ENCODE measurements at regions not wholly inside any gene's neighbourhood (a gene's known extent, or its start where the extent isn't known, plus 50 kb on each side); places are given as distances from the start of the nearest gene placed in this dataset.

- no peak overlapping the region for H3K4me3 Mint-ChIP-seq
- ATAC-seq (ENCODE audit: low read depth) (no peak), DNase-seq (no peak)
- no peaks in the 10 kb centered on the region for H3K27me3 Mint-ChIP-seq
- intact Hi-C loops (cut with micrococcal nuclease) = no loop called here
- no peaks in the 10 kb centered on the region for H3K36me3 Mint-ChIP-seq (ENCODE audit: low read depth)
- ChIA-PET CTCF (no interaction called here), POLR2A (no interaction called here)
- no peaks in the 10 kb centered on the region for H3K4me1 Mint-ChIP-seq
- no peak for TF ChIP-seq CTCF (IDR thresholded peaks at IDR 0.05)
- H3K9me3 Mint-ChIP-seq = peaks cover 2% of the 10 kb centered on the region
- H3K27ac Mint-ChIP-seq = no peak overlapping the region
These were observed 927.7 kb downstream of the FLRT2 start for GRCh38 chr14:86457481-86458135.

- Mint-ChIP-seq H3K4me1 (no peaks in the 10 kb centered on the region), H3K36me3 (ENCODE audit: low read depth) (no peaks in the 10 kb centered on the region), H3K27ac (no peak overlapping the region), H3K4me3 (no peak overlapping the region), H3K27me3 (no peaks in the 10 kb centered on the region), H3K9me3 (no peaks in the 10 kb centered on the region)
- intact Hi-C loops (cut with micrococcal nuclease) = no loop called here
- no peak for TF ChIP-seq CTCF (IDR thresholded peaks at IDR 0.05)
- ChIA-PET POLR2A (no interaction called here), CTCF (no interaction called here)
- ATAC-seq (ENCODE audit: low read depth) = no peak
- DNase-seq = no peak
These were observed 920.1 kb downstream of the FLRT2 start for GRCh38 chr14:86450085-86450484.

GRCh38 chr14:86442135-86442534 lies 912.2 kb downstream of the FLRT2 start:
- no peak for TF ChIP-seq CTCF (IDR thresholded peaks at IDR 0.05)

GRCh38 chr14:86430853-86431252 lies 900.9 kb downstream of the FLRT2 start:
- intact Hi-C loops (cut with micrococcal nuclease) = no loop called here
- Mint-ChIP-seq H3K36me3 (ENCODE audit: low read depth) (no peaks in the 10 kb centered on the region), H3K9me3 (no peaks in the 10 kb centered on the region), H3K27ac (no peak overlapping the region), H3K27me3 (no peaks in the 10 kb centered on the region), H3K4me1 (peaks cover 2% of the 10 kb centered on the region), H3K4me3 (no peak overlapping the region)
- ChIA-PET CTCF (no interaction called here), POLR2A (no interaction called here)
- TF ChIP-seq CTCF (IDR thresholded peaks at IDR 0.05) = no peak
- no peak for DNase-seq
- no peak for ATAC-seq (ENCODE audit: low read depth)

More at GRCh38 chr14:86442135-86442534, 912.2 kb downstream of the FLRT2 start:
- no peak for ATAC-seq (ENCODE audit: low read depth)
- Mint-ChIP-seq H3K4me1 (no peaks in the 10 kb centered on the region), H3K4me3 (no peak overlapping the region), H3K9me3 (no peaks in the 10 kb centered on the region), H3K36me3 (ENCODE audit: low read depth) (no peaks in the 10 kb centered on the region), H3K27ac (no peak overlapping the region), H3K27me3 (no peaks in the 10 kb centered on the region)
- CTCF ChIA-PET = no interaction called here
- POLR2A ChIA-PET = no interaction called here
- intact Hi-C loops (cut with micrococcal nuclease) = no loop called here
- DNase-seq = no peak

GRCh38 chr14:86423214-86423613 lies 893.3 kb downstream of the FLRT2 start:
- H3K9me3 Mint-ChIP-seq = peaks cover 3% of the 10 kb centered on the region
- no peak overlapping the region for H3K27ac Mint-ChIP-seq
- no peaks in the 10 kb centered on the region for H3K4me1 Mint-ChIP-seq
- ATAC-seq (ENCODE audit: low read depth) (no peak), DNase-seq (no peak)
- TF ChIP-seq CTCF (IDR thresholded peaks at IDR 0.05) = no peak
- intact Hi-C loops (cut with micrococcal nuclease) = no loop called here
- ChIA-PET POLR2A (no interaction called here), CTCF (no interaction called here)
- H3K27me3 Mint-ChIP-seq = no peaks in the 10 kb centered on the region
- H3K4me3 Mint-ChIP-seq = no peak overlapping the region
- no peaks in the 10 kb centered on the region for H3K36me3 Mint-ChIP-seq (ENCODE audit: low read depth)
